ENCODE measurements at regions not wholly inside any gene's neighbourhood (a gene's known extent, or its start where the extent isn't known, plus 50 kb on each side); places are given as distances from the start of the nearest gene placed in this dataset.

DNA sequence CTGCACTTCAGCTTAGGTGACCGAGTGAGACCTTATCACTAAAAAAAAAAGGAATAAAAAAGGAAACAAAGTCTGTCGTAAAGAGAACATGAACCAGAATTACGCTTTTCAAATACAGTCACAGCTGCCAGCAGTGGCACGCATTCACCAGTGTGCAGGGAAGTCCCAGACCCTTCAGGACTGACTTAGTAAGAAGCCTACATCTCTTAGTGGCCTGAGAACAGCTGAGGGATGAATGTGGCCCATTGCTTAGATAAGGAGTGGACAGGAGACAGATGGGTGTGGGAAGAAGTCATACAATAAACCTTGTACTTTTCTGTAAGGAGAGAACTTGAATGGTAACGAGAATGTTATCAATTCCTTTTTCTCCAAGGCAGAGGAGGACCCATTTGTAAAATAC, 178.5 kb downstream of the JCAD start:
- TF ChIP-seq EZH2 (IDR thresholded peaks at IDR 0.05; ENCODE audit: borderline replicate concordance, low read depth, low read length, severe bottlenecking), result no peak
- TF ChIP-seq, protein P1, sequence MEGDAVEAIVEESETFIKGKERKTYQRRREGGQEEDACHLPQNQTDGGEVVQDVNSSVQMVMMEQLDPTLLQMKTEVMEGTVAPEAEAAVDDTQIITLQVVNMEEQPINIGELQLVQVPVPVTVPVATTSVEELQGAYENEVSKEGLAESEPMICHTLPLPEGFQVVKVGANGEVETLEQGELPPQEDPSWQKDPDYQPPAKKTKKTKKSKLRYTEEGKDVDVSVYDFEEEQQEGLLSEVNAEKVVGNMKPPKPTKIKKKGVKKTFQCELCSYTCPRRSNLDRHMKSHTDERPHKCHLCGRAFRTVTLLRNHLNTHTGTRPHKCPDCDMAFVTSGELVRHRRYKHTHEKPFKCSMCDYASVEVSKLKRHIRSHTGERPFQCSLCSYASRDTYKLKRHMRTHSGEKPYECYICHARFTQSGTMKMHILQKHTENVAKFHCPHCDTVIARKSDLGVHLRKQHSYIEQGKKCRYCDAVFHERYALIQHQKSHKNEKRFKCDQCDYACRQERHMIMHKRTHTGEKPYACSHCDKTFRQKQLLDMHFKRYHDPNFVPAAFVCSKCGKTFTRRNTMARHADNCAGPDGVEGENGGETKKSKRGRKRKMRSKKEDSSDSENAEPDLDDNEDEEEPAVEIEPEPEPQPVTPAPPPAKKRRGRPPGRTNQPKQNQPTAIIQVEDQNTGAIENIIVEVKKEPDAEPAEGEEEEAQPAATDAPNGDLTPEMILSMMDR (IDR thresholded peaks at IDR 0.05; ENCODE audit: extremely low read depth in 1 of 2, insufficient read depth in 1 of 2, low read depth in 1 of 2, low read length in 2 of 2), result no peak
- TF ChIP-seq POLR2AphosphoS5 (IDR thresholded peaks at IDR 0.05; ENCODE audit: insufficient read depth, low read depth, low read length), result no peak
- no peak for TF ChIP-seq POLR2A (IDR thresholded peaks at IDR 0.05; ENCODE audit: low read depth, low read length)
- no peak for TF ChIP-seq MYC (IDR thresholded peaks at IDR 0.05; ENCODE audit: low read depth, low read length)
- no peak for TF ChIP-seq JUN (IDR thresholded peaks at IDR 0.05; ENCODE audit: borderline replicate concordance, insufficient read depth, insufficient read length, low read depth)

All from endothelial cell of umbilical vein (primary cell).